AG04449 (cell line): ENCODE measurements at regions not wholly inside any gene's neighbourhood (a gene's known extent, or its start where the extent isn't known, plus 50 kb on each side); places are given as distances from the start of the nearest gene placed in this dataset.

Source experiments
- CTCF ChIA-PET: fragments of 350-600 bp; formaldehyde crosslinking; extraction: SDS; loops from one replicate; lab custom pipeline; 2021; ENCODE audit warnings: antibody characterized with exemption; lab: Yijun Ruan, JAX
- POLR2A ChIA-PET: fragments of 400-600, 350-600 bp; formaldehyde crosslinking; extraction: SDS; loops from one replicate; lab custom pipeline; 2020; ENCODE audit warnings: antibody characterized with exemption, inconsistent platforms; lab: Yijun Ruan, JAX
- DNase-seq: peaks from one replicate; pipeline ENCODE4 v3.0.0-alpha.2; 2010; ENCODE audit warnings: low read depth, low spot score
- H3K4me3 ChIP-seq: 2 replicates; pipeline ENCODE4 v1.5.1; 2011; ENCODE audit warnings: low read depth, mild to moderate bottlenecking, control low read depth, low read length
- CTCF ChIP-seq: IDR thresholded peaks from one replicate; pipeline ENCODE4 v1.5.1; 2011; ENCODE audit warnings: mild to moderate bottlenecking, moderate library complexity, low read length, control low read depth, inconsistent platforms; ENCODE audit not compliant: insufficient read depth; ENCODE audit errors: missing control alignments

- DNase-seq = no peak
- CTCF ChIA-PET = no interaction called here
- H3K4me3 ChIP-seq = no peak overlapping the region
- POLR2A ChIA-PET = no interaction called here
- TF ChIP-seq CTCF = no peak
These were observed 330.4 kb downstream of the EDEM1 start for GRCh38 chr3:5517921-5518320.

GRCh38 chr3:5520237-5520636 is 332.7 kb downstream of the EDEM1 start:
- ChIA-PET POLR2A (no interaction called here), CTCF (no interaction called here)
- no peak overlapping the region for H3K4me3 ChIP-seq
- DNase-seq = no peak
- TF ChIP-seq CTCF = no peak

DNA sequence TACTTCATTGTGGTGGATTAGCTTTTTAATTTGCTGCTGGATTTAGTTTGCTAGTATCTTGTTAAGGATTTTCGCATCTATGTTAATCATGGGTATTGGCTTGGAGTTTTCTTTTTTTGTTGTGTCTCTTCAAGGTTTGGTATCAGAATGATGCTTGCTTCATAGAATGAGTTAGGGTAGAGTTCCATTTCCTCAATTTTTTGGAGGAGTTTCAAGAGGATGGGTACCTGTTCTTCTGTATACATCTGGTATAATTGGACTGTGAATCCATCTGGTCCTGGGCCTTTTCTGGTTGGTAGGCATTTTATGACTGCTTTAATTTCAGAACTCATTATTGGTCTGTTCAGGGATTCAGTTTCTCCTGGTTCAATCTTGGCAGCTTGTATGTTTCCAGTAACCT is 335.6 kb downstream of the EDEM1 start:
- DNase-seq = no peak
- no peak for TF ChIP-seq CTCF
- H3K4me3 ChIP-seq = no peak overlapping the region
- ChIA-PET CTCF (no interaction called here), POLR2A (no interaction called here)

DNA sequence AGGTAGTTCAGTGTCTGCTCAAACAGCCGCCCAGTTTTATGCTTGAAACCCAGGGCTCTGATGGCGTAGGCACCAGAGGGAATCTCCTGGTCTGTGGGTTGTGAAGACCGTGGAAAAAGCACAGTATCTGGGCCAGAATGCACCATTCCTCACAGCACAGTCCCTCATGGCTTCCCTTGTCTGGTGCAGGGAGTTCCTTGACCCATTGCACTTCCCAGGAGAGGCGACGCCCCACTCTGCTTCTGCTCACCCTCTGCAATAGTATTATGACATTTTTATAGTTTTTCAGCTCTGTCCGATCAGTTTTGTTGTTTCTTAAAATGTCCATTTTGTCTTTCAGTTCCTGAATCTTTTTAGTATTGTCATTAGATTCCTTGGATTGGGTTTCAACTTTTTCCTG is 343.5 kb downstream of the EDEM1 start:
- no peak overlapping the region for H3K4me3 ChIP-seq
- TF ChIP-seq CTCF = no peak
- ChIA-PET CTCF (no interaction called here), POLR2A (no interaction called here)
- DNase-seq = no peak

- no peak for TF ChIP-seq CTCF
- DNase-seq = no peak
- no peak overlapping the region for H3K4me3 ChIP-seq
- CTCF ChIA-PET = no interaction called here
- POLR2A ChIA-PET = no interaction called here
These were observed 344.3 kb downstream of the EDEM1 start for GRCh38 chr3:5531741-5532290.

- no peak for TF ChIP-seq CTCF
- H3K4me3 ChIP-seq = no peak overlapping the region
- ChIA-PET CTCF (no interaction called here), POLR2A (no interaction called here)
- DNase-seq = no peak
These were observed 353.0 kb downstream of the EDEM1 start for GRCh38 chr3:5540532-5540931.
